ENCODE measurements at regions not wholly inside any gene's neighbourhood (a gene's known extent, or its start where the extent isn't known, plus 50 kb on each side); places are given as distances from the start of the nearest gene placed in this dataset.

GRCh38 chr4:103374306-103374705 lies 176.2 kb upstream of the CENPE start:
- DNase-seq (ENCODE audit: low spot score) (no peak), ATAC-seq (no peak), FAIRE-seq (no peak)
- ChIA-PET CTCF (ENCODE audit: low intra/inter-chr PET ratio, low total read pairs) (no interaction called here), POLR2A (no interaction called here)
- Histone ChIP-seq H3K36me3 (replicated peaks in 1 of 2; ENCODE audit: control insufficient read depth in 1 of 2, insufficient read depth in 2 of 2, low read length in 2 of 2) (no peaks in the 10 kb centered on the region), H3K4me1 (ENCODE audit: insufficient read depth, low read length) (peaks cover 5% of the 10 kb centered on the region; the same call in 1 of the 2 replicates), H3K79me2 (ENCODE audit: insufficient read depth, low read length) (no peaks in the 10 kb centered on the region), H4K20me1 (ENCODE audit: insufficient read depth, low read length) (no peaks in the 10 kb centered on the region), H3K4me2 (ENCODE audit: low read depth, low read length) (no peak overlapping the region), H3K9me3 (ENCODE audit: low read length) (no peaks in the 10 kb centered on the region), H3K27me3 (ENCODE audit: control insufficient read depth in 1 of 2, insufficient read depth in 2 of 2, low read length in 2 of 2) (no peaks in the 10 kb centered on the region; a peak in 1 of 5 replicates), H3K4me3 (replicated peaks in 1 of 3; ENCODE audit: insufficient read depth in 1 of 3, low read depth in 2 of 3, low read length in 3 of 3) (no peak overlapping the region), H3K9ac (ENCODE audit: insufficient read depth, low read depth, low read length) (no peak overlapping the region), H3K27ac (ENCODE audit: extremely low read length, insufficient read depth, low read length) (no peak overlapping the region), H2AFZ (ENCODE audit: low read length) (no peak overlapping the region)
- in situ Hi-C loops (cut with HindIII; ENCODE audit: extremely low pct_ligation_motif_present, low pct_unique_long_range_greater_than_20kb), result no loop called here
- 47% methylated on average over 1 of the region's 1 CpG for WGBS (ENCODE audit: low lambda C conversion rate)
- intact Hi-C loops (cut with micrococcal nuclease; ENCODE audit: unreplicated experiment), result no loop called here
- no TSS peak for BruUV-seq (replicated peaks)
- TF ChIP-seq ZNF205 (CRISPR knock-in tag; IDR thresholded peaks at IDR 0.05), result no peak
- no peak for TF ChIP-seq CAMTA2 (CRISPR knock-in tag; IDR thresholded peaks at IDR 0.05; ENCODE audit: borderline replicate concordance)
- no peak for TF ChIP-seq EEA1 (CRISPR knock-in tag; IDR thresholded peaks at IDR 0.05; ENCODE audit: borderline replicate concordance)
- no peak for TF ChIP-seq DMAP1 (CRISPR knock-in tag; IDR thresholded peaks at IDR 0.05)
- TF ChIP-seq, protein P1, sequence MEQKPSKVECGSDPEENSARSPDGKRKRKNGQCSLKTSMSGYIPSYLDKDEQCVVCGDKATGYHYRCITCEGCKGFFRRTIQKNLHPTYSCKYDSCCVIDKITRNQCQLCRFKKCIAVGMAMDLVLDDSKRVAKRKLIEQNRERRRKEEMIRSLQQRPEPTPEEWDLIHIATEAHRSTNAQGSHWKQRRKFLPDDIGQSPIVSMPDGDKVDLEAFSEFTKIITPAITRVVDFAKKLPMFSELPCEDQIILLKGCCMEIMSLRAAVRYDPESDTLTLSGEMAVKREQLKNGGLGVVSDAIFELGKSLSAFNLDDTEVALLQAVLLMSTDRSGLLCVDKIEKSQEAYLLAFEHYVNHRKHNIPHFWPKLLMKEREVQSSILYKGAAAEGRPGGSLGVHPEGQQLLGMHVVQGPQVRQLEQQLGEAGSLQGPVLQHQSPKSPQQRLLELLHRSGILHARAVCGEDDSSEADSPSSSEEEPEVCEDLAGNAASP (CRISPR knock-in tag; IDR thresholded peaks at IDR 0.05; ENCODE audit: borderline replicate concordance), result no peak
- no peak for TF ChIP-seq ZNF253 (CRISPR knock-in tag; IDR thresholded peaks at IDR 0.05; ENCODE audit: borderline replicate concordance)
- no peak for TF ChIP-seq ZNF530 (CRISPR knock-in tag; IDR thresholded peaks at IDR 0.05; ENCODE audit: low read depth)
- no peak for TF ChIP-seq ZNF644 (CRISPR knock-in tag; IDR thresholded peaks at IDR 0.05; ENCODE audit: low read depth)
- no peak for TF ChIP-seq HOMEZ (CRISPR knock-in tag; IDR thresholded peaks at IDR 0.05; ENCODE audit: low read depth)
- no peak for TF ChIP-seq HOXD1 (CRISPR knock-in tag; IDR thresholded peaks at IDR 0.05)
- no peak for TF ChIP-seq XRCC5 (optimal IDR thresholded peaks at IDR 0.05; ENCODE audit: low read length)
- no peak for TF ChIP-seq ZSCAN9 (CRISPR knock-in tag; IDR thresholded peaks at IDR 0.05; ENCODE audit: borderline replicate concordance)
- TF ChIP-seq, protein P2, sequence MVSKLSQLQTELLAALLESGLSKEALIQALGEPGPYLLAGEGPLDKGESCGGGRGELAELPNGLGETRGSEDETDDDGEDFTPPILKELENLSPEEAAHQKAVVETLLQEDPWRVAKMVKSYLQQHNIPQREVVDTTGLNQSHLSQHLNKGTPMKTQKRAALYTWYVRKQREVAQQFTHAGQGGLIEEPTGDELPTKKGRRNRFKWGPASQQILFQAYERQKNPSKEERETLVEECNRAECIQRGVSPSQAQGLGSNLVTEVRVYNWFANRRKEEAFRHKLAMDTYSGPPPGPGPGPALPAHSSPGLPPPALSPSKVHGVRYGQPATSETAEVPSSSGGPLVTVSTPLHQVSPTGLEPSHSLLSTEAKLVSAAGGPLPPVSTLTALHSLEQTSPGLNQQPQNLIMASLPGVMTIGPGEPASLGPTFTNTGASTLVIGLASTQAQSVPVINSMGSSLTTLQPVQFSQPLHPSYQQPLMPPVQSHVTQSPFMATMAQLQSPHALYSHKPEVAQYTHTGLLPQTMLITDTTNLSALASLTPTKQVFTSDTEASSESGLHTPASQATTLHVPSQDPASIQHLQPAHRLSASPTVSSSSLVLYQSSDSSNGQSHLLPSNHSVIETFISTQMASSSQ (IDR thresholded peaks at IDR 0.05; ENCODE audit: low read depth), result no peak
- TF ChIP-seq, protein P2 (CRISPR knock-in tag; IDR thresholded peaks at IDR 0.05; ENCODE audit: borderline replicate concordance), result no peak
- TF ChIP-seq NCOA2 (CRISPR knock-in tag; IDR thresholded peaks at IDR 0.05), result no peak
- TF ChIP-seq RBFOX2 (IDR thresholded peaks at IDR 0.05; ENCODE audit: low read depth, low read length), result no peak
- no peak for TF ChIP-seq SIN3B (IDR thresholded peaks at IDR 0.05; ENCODE audit: low read length)
- no peak for TF ChIP-seq HCFC1 (IDR thresholded peaks at IDR 0.05; ENCODE audit: low read depth, low read length)
- no peak for TF ChIP-seq RELA (CRISPR knock-in tag; IDR thresholded peaks at IDR 0.05)
- TF ChIP-seq ZNF572 (CRISPR knock-in tag; IDR thresholded peaks at IDR 0.05), result no peak

All from HepG2 (cell line).